Fibroblast of the aortic adventitia (primary cell): ENCODE measurements at regions not wholly inside any gene's neighbourhood (a gene's known extent, or its start where the extent isn't known, plus 50 kb on each side); places are given as distances from the start of the nearest gene placed in this dataset.

Source experiments
- DNase-seq: peaks from one replicate; pipeline ENCODE4 v3.0.0-alpha.2; 2010; ENCODE audit warnings: low read depth
- H3K4me3 ChIP-seq: 2 replicates; pipeline ENCODE4 v1.5.1; 2011; ENCODE audit warnings: low read depth, mild to moderate bottlenecking, control low read depth, low read length, moderate library complexity
- CTCF ChIP-seq: IDR thresholded peaks from 2 replicates; pipeline ENCODE4 v1.5.1; 2011; ENCODE audit warnings: mild to moderate bottlenecking, low read length, control low read depth, inconsistent platforms; ENCODE audit not compliant: insufficient read depth

- DNase-seq, result no peak
- no peak overlapping the region for H3K4me3 ChIP-seq
- no peak for TF ChIP-seq CTCF
Measured at GRCh38 chr7:116310141-116310540, 99.8 kb downstream of the TES start.

GRCh38 chr7:116311259-116311658, 100.9 kb downstream of the TES start:
- DNase-seq, result no peak
- no peak for TF ChIP-seq CTCF
- no peak overlapping the region for H3K4me3 ChIP-seq

GRCh38 chr7:116311816-116312471, 101.6 kb downstream of the TES start:
- H3K4me3 ChIP-seq, result no peak overlapping the region
- no peak for TF ChIP-seq CTCF
- no peak for DNase-seq

- no peak overlapping the region for H3K4me3 ChIP-seq
- no peak for DNase-seq
- no peak for TF ChIP-seq CTCF
Measured at GRCh38 chr7:116315293-116315692, 105.0 kb downstream of the TES start.

- H3K4me3 ChIP-seq, result no peak overlapping the region
Measured at GRCh38 chr7:116315803-116316202, 105.5 kb downstream of the TES start.

GRCh38 chr7:116316838-116317628, 106.7 kb downstream of the TES start:
- peak; percentile 99 for DNase-seq
- TF ChIP-seq CTCF, result no peak
- H3K4me3 ChIP-seq, result peak overlapping the region; percentile 3

More at GRCh38 chr7:116315803-116316202, 105.5 kb downstream of the TES start:
- DNase-seq, result no peak
- no peak for TF ChIP-seq CTCF
